ENCODE measurements at regions not wholly inside any gene's neighbourhood (a gene's known extent, or its start where the extent isn't known, plus 50 kb on each side); places are given as distances from the start of the nearest gene placed in this dataset.

DNA sequence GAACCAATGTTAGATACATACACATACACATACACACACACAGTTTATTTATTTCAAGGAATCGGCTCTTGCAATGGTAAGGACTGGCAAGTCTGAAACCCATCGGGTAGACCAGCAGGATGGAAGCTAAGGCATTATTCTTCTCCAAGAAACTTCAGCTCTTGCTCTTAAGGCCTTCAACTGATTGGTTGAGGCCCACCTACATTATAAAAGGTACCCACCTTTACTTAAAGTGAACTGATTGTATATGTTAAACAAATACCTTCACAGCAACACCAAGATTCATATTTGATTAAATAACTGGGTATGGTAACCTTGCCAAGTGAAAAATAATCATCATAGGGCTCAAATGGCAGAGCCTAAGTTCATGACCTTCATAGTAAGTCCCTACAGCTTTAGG is 695.5 kb downstream of the BCL11B start:
- Histone ChIP-seq H4K20me1 (ENCODE audit: insufficient read depth, low read length) (no peaks in the 10 kb centered on the region), H3K9ac (ENCODE audit: insufficient read depth, low read depth, low read length) (no peak overlapping the region), H3K27ac (ENCODE audit: extremely low read length, insufficient read depth, low read length) (no peak overlapping the region), H3K4me1 (ENCODE audit: insufficient read depth, low read length) (no peaks in the 10 kb centered on the region), H3K27me3 (ENCODE audit: control insufficient read depth in 1 of 2, insufficient read depth in 2 of 2, low read length in 2 of 2) (no peaks in the 10 kb centered on the region), H3K36me3 (replicated peaks in 1 of 2; ENCODE audit: control insufficient read depth in 1 of 2, insufficient read depth in 2 of 2, low read length in 2 of 2) (no peaks in the 10 kb centered on the region), H3K79me2 (ENCODE audit: insufficient read depth, low read length) (no peaks in the 10 kb centered on the region), H3K4me2 (ENCODE audit: low read depth, low read length) (no peak overlapping the region), H3K4me3 (replicated peaks in 1 of 3; ENCODE audit: insufficient read depth in 1 of 3, low read depth in 2 of 3, low read length in 3 of 3) (no peak overlapping the region), H3K9me3 (ENCODE audit: low read length) (peaks cover 88% of the 10 kb centered on the region), H2AFZ (ENCODE audit: low read length) (no peak overlapping the region)
- DNase-seq (ENCODE audit: low spot score) (no peak), FAIRE-seq (no peak), ATAC-seq (no peak)
- 6% methylated on average over 2 of the region's 2 CpGs for WGBS (ENCODE audit: low lambda C conversion rate)
- ChIA-PET POLR2A (no interaction called here), CTCF (ENCODE audit: low intra/inter-chr PET ratio, low total read pairs) (no interaction called here)
- BruUV-seq (replicated peaks), result no TSS peak
- TF ChIP-seq, protein P1, sequence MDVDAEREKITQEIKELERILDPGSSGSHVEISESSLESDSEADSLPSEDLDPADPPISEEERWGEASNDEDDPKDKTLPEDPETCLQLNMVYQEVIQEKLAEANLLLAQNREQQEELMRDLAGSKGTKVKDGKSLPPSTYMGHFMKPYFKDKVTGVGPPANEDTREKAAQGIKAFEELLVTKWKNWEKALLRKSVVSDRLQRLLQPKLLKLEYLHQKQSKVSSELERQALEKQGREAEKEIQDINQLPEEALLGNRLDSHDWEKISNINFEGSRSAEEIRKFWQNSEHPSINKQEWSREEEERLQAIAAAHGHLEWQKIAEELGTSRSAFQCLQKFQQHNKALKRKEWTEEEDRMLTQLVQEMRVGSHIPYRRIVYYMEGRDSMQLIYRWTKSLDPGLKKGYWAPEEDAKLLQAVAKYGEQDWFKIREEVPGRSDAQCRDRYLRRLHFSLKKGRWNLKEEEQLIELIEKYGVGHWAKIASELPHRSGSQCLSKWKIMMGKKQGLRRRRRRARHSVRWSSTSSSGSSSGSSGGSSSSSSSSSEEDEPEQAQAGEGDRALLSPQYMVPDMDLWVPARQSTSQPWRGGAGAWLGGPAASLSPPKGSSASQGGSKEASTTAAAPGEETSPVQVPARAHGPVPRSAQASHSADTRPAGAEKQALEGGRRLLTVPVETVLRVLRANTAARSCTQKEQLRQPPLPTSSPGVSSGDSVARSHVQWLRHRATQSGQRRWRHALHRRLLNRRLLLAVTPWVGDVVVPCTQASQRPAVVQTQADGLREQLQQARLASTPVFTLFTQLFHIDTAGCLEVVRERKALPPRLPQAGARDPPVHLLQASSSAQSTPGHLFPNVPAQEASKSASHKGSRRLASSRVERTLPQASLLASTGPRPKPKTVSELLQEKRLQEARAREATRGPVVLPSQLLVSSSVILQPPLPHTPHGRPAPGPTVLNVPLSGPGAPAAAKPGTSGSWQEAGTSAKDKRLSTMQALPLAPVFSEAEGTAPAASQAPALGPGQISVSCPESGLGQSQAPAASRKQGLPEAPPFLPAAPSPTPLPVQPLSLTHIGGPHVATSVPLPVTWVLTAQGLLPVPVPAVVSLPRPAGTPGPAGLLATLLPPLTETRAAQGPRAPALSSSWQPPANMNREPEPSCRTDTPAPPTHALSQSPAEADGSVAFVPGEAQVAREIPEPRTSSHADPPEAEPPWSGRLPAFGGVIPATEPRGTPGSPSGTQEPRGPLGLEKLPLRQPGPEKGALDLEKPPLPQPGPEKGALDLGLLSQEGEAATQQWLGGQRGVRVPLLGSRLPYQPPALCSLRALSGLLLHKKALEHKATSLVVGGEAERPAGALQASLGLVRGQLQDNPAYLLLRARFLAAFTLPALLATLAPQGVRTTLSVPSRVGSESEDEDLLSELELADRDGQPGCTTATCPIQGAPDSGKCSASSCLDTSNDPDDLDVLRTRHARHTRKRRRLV (CRISPR knock-in tag; IDR thresholded peaks at IDR 0.05), result no peak
- TF ChIP-seq ZNF678 (CRISPR knock-in tag; IDR thresholded peaks at IDR 0.05) (no peak), RXRA (CRISPR knock-in tag; IDR thresholded peaks at IDR 0.05) (no peak), GTF3A (CRISPR knock-in tag; conservative IDR thresholded peaks at IDR 0.05) (no peak), HNRNPL (IDR thresholded peaks at IDR 0.05; ENCODE audit: low read depth, low read length) (no peak), WIZ (CRISPR knock-in tag; IDR thresholded peaks at IDR 0.05) (no peak), ZNF552 (CRISPR knock-in tag; IDR thresholded peaks at IDR 0.05; ENCODE audit: borderline replicate concordance) (no peak), XRCC5 (optimal IDR thresholded peaks at IDR 0.05; ENCODE audit: low read length) (no peak), ZNF101 (CRISPR knock-in tag; IDR thresholded peaks at IDR 0.05; ENCODE audit: borderline replicate concordance, low read depth) (no peak), ISL2 (CRISPR knock-in tag; IDR thresholded peaks at IDR 0.05) (no peak), ELF3 (CRISPR knock-in tag; IDR thresholded peaks at IDR 0.05) (no peak), ZNF484 (CRISPR knock-in tag; IDR thresholded peaks at IDR 0.05; ENCODE audit: borderline replicate concordance, low read depth) (no peak), HNRNPH1 (optimal IDR thresholded peaks at IDR 0.05; ENCODE audit: low read depth, low read length) (no peak), ZNF224 (CRISPR knock-in tag; IDR thresholded peaks at IDR 0.05) (no peak), ZNF572 (CRISPR knock-in tag; IDR thresholded peaks at IDR 0.05) (no peak)
- TF ChIP-seq, protein P2, sequence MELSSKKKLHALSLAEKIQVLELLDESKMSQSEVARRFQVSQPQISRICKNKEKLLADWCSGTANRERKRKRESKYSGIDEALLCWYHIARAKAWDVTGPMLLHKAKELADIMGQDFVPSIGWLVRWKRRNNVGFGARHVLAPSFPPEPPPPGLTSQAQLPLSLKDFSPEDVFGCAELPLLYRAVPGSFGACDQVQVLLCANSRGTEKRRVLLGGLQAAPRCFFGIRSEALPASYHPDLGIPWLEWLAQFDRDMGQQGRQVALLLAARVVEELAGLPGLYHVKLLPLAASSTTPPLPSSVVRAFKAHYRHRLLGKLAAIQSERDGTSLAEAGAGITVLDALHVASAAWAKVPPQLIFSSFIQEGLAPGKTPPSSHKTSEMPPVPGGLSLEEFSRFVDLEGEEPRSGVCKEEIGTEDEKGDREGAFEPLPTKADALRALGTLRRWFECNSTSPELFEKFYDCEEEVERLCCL (CRISPR knock-in tag; IDR thresholded peaks at IDR 0.05; ENCODE audit: borderline replicate concordance), result no peak
- TF ChIP-seq, protein P3, sequence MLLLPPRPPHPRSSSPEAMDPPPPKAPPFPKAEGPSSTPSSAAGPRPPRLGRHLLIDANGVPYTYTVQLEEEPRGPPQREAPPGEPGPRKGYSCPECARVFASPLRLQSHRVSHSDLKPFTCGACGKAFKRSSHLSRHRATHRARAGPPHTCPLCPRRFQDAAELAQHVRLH (CRISPR knock-in tag; IDR thresholded peaks at IDR 0.05; ENCODE audit: borderline replicate concordance, low read depth), result no peak
- TF ChIP-seq, protein P4, sequence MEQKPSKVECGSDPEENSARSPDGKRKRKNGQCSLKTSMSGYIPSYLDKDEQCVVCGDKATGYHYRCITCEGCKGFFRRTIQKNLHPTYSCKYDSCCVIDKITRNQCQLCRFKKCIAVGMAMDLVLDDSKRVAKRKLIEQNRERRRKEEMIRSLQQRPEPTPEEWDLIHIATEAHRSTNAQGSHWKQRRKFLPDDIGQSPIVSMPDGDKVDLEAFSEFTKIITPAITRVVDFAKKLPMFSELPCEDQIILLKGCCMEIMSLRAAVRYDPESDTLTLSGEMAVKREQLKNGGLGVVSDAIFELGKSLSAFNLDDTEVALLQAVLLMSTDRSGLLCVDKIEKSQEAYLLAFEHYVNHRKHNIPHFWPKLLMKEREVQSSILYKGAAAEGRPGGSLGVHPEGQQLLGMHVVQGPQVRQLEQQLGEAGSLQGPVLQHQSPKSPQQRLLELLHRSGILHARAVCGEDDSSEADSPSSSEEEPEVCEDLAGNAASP (CRISPR knock-in tag; IDR thresholded peaks at IDR 0.05; ENCODE audit: borderline replicate concordance), result no peak
- in situ Hi-C loops (cut with HindIII; ENCODE audit: extremely low pct_ligation_motif_present, low pct_unique_long_range_greater_than_20kb) (no loop called here), intact Hi-C loops (cut with micrococcal nuclease; ENCODE audit: unreplicated experiment) (no loop called here)

All from HepG2 (cell line).